ENCODE measurements at regions not wholly inside any gene's neighbourhood (a gene's known extent, or its start where the extent isn't known, plus 50 kb on each side); places are given as distances from the start of the nearest gene placed in this dataset.

DNA sequence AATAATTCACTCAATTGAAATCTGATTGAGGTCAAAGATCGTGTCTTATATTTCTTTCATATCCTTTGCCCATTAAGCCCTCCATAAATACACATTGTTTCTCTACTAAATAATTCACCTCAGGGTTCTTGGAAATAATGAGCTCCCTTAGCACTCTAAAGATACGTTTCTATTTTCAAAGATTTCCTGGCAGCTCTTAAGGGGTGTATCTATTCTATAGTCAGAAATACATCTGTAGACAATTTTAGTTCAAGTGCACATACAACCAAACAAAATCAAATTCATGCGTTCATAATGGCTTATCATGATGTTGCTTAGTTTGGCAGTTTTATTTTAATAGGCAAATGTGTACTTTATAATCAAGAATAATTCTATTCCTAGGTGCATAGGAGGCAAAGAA, 361.1 kb upstream of the DDHD1 start:
- no peaks in the 10 kb centered on the region for H3K36me3 Mint-ChIP-seq (ENCODE audit: low read depth)
- peaks cover 43% of the 10 kb centered on the region for H3K4me1 Mint-ChIP-seq (ENCODE audit: low read depth)
- no peak for DNase-seq (ENCODE audit: low spot score)
- H3K4me3 Mint-ChIP-seq (ENCODE audit: low read depth), result no peak overlapping the region
- intact Hi-C loops (cut with micrococcal nuclease), result loop anchor here (5.0 to 10.0 kb wide), 2 partner anchors 52 to 79 kb away; no protein-coding TSS in a partner anchor
- H3K27ac Mint-ChIP-seq, result no peak overlapping the region
- H3K9me3 Mint-ChIP-seq, result no peaks in the 10 kb centered on the region
- H3K27me3 Mint-ChIP-seq (ENCODE audit: low read depth), result no peaks in the 10 kb centered on the region

DNA sequence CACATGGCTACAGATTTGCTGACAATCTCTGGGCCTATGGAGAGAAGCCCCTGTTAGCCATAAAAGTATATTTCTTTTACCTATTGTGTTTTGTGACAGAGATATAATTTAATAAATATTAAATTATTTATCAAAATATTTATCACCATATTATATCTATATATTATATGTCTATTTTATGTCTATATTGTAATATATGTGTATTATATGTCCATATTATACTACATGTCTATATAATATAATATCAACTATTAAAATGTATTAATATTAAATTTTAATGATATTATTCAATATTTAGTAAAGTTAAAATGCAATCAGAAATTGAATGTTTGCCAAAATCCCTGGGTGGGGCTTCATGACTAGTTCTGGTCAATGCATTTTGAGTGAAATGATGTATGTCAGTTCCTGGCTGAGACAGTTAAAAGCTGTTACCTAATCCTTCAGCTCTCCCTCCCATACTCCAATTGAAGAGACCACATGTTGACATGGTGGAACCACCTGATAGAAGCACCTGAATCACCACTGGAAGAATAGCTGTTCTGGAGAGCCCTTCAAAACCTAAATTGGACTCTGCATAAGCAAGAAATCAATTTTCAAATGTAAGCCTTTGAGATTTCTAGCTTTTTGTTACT, 357.3 kb upstream of the DDHD1 start:
- Mint-ChIP-seq H3K9me3 (peaks cover 4% of the 10 kb centered on the region), H3K27ac (no peak overlapping the region), H3K36me3 (ENCODE audit: low read depth) (no peaks in the 10 kb centered on the region), H3K4me3 (ENCODE audit: low read depth) (no peak overlapping the region), H3K4me1 (ENCODE audit: low read depth) (peaks cover 23% of the 10 kb centered on the region), H3K27me3 (ENCODE audit: low read depth) (peaks cover 2% of the 10 kb centered on the region)
- intact Hi-C loops (cut with micrococcal nuclease), result loop anchor here (5.0 to 10.0 kb wide), 2 partner anchors 48 to 76 kb away; no protein-coding TSS in a partner anchor
- no peak for DNase-seq (ENCODE audit: low spot score)

DNA sequence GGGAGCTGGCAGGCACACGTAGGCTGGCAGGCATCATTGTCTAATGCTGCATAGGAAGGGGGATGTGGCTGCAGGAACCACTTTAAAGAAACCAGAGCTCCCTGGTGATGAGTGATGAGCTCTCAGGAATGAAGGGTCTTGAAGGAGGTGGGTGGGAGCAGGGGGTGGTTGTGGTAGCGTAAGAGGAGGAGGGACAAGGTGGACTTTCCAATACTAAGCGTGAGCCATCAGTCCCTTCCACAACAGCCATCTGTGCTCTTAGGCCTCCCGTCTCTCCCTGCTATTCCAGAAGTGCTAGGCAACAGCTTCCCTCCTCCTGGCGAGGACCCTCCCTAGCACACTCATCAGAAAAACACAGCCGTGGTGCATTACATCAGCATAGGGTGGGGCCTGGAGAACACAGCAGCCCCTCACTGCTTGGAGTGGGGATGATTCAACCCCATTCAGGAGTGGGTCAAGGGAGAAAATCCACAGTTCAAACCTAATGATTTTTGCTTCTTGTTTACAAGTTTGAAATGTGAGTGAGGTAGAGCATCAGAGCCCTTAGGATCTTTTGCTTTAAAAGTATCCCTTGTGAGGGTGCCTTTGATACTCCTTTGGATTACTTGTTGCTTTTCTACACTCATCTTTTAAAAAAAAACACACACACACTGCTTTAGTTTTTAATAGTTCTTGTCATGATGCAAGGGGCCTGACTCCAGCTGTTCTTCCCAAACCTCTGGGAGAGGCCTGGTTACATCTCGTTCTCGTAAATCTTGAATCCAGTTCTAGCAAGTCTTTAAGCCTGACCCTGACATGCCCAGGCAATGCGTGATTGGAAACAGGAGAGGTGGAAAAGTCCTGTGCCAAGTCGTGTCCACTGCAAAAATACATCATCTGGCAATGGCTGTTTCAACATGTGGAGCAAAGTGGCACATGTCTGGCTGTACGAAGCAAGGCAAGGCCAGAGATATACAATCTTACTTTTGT, 356.4 kb upstream of the DDHD1 start:
- Mint-ChIP-seq H3K36me3 (ENCODE audit: low read depth) (no peaks in the 10 kb centered on the region), H3K4me1 (ENCODE audit: low read depth) (peaks cover 21% of the 10 kb centered on the region), H3K27me3 (ENCODE audit: low read depth) (peaks cover 2% of the 10 kb centered on the region), H3K4me3 (ENCODE audit: low read depth) (no peak overlapping the region), H3K9me3 (peaks cover 8% of the 10 kb centered on the region), H3K27ac (no peak overlapping the region)
- intact Hi-C loops (cut with micrococcal nuclease), result loop anchor here (5.0 to 10.0 kb wide), 2 partner anchors 47 to 75 kb away; no protein-coding TSS in a partner anchor
- DNase-seq (ENCODE audit: low spot score), result no peak

DNA sequence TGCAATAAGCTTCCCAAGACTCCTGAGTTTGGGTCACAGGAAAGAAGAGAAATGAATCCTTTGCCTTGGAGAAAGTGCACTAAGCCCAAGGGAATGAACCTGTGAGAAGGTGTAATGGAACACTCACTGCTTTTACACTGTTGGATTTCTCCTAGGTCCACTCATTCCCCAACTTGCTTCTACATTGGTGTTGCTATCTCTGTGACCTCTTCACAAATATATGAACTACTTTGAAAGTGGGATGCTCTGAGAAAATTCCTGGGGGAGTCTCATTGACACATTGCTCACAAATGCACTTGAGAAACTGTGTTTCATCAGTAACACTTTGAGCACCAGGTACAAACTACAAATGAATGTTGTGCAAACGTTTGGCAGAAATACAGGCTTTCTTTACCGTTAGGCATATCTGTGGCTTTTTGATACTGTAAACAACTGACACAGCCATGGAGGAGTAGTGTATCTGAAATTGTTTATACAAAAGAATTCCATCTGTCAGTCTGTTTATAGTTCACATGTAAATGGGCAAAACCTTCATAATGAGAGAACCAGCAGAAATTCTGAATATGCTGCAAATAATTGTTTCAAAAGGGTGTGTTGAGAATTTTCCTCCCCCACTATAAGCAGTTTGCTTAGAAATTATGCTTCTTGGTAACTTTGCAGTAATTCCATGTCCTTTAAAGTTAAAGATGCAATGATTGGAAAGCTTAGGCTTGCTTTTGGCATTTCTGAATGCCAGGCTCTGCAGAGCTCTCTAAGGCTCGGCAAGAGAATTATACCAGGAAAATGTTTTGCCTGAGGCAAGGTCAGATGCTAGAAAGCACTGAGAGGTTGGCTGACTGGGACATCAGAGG, 348.5 kb upstream of the DDHD1 start:
- Mint-ChIP-seq H3K4me1 (ENCODE audit: low read depth) (no peaks in the 10 kb centered on the region), H3K4me3 (ENCODE audit: low read depth) (no peak overlapping the region), H3K27me3 (ENCODE audit: low read depth) (peaks cover 9% of the 10 kb centered on the region), H3K36me3 (ENCODE audit: low read depth) (no peaks in the 10 kb centered on the region), H3K27ac (no peak overlapping the region), H3K9me3 (peaks cover 29% of the 10 kb centered on the region)
- no peak for DNase-seq (ENCODE audit: low spot score)
- intact Hi-C loops (cut with micrococcal nuclease), result no loop called here

DNA sequence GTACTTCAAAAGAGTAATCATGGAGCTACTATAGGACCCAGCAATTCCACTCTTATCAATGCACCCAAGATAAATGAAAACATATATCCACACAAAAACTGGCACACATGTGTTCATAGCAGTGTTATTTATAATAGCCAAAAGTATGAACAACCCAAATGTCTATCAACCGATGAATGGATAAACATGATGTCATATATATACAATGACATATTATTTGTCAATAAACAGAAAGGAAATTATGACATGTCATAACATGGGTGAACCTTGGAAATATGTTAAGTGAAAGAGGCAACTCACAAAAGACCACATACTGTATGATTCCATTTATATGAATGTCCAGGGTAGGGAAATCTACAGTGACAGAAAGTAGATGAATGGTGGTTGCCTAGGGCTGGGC, 347.1 kb upstream of the DDHD1 start:
- DNase-seq (ENCODE audit: low spot score), result no peak
- peaks cover 9% of the 10 kb centered on the region for H3K27me3 Mint-ChIP-seq (ENCODE audit: low read depth)
- intact Hi-C loops (cut with micrococcal nuclease), result no loop called here
- no peaks in the 10 kb centered on the region for H3K36me3 Mint-ChIP-seq (ENCODE audit: low read depth)
- no peak overlapping the region for H3K4me3 Mint-ChIP-seq (ENCODE audit: low read depth)
- H3K27ac Mint-ChIP-seq, result no peak overlapping the region
- peaks cover 27% of the 10 kb centered on the region for H3K9me3 Mint-ChIP-seq
- H3K4me1 Mint-ChIP-seq (ENCODE audit: low read depth), result no peaks in the 10 kb centered on the region

DNA sequence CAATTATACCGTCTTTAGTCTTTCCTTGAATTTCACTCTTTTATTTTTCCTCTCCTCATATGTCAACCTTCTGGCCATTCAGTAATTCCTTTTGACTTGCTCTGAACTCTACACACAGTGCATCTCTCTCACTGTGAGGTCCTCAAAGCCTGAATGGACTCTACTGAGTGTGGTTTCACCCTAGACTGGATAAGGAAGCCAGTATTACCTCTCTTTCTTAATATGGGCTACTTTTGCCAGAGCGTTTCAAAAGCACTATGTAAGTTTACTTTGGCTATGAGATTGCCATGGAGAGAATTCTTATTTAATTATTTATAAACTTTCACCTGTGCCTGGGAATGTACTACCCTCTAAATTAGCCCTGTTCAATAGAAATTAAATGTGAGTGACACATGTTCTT, 343.5 kb upstream of the DDHD1 start:
- Mint-ChIP-seq H3K9me3 (peaks cover 6% of the 10 kb centered on the region), H3K4me3 (ENCODE audit: low read depth) (no peak overlapping the region), H3K4me1 (ENCODE audit: low read depth) (no peaks in the 10 kb centered on the region), H3K27me3 (ENCODE audit: low read depth) (peaks cover 9% of the 10 kb centered on the region), H3K27ac (no peak overlapping the region), H3K36me3 (ENCODE audit: low read depth) (no peaks in the 10 kb centered on the region)
- intact Hi-C loops (cut with micrococcal nuclease), result no loop called here
- DNase-seq (ENCODE audit: low spot score), result no peak

DNA sequence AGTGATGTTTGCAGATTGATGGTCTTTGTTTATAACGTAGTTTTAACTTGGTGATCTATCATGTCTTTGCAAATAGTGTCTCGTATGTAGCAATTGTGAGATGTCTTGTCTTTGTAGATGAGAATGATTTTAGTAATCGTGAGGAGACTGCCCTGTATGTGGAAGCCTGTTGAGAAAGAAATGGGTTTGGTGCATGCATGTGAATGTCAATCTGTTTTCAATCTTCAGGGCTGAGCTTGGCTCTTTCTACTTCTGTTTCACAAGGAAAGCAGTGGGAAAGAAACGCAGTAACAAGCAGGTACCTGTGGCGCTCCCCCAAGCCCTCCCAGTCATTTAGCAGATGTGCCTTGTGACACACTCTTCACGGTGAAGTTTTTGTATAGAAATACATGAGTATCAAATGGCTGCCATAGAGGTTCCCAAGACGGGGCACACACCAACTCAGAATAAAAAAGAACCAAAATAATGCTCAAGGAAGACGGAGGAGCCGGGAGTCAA, 342.8 kb upstream of the DDHD1 start:
- no peak overlapping the region for H3K4me3 Mint-ChIP-seq (ENCODE audit: low read depth)
- intact Hi-C loops (cut with micrococcal nuclease), result no loop called here
- no peak for DNase-seq (ENCODE audit: low spot score)
- peaks cover 6% of the 10 kb centered on the region for H3K9me3 Mint-ChIP-seq
- H3K27me3 Mint-ChIP-seq (ENCODE audit: low read depth), result peaks cover 12% of the 10 kb centered on the region
- H3K4me1 Mint-ChIP-seq (ENCODE audit: low read depth), result no peaks in the 10 kb centered on the region
- no peaks in the 10 kb centered on the region for H3K36me3 Mint-ChIP-seq (ENCODE audit: low read depth)
- no peak overlapping the region for H3K27ac Mint-ChIP-seq

DNA sequence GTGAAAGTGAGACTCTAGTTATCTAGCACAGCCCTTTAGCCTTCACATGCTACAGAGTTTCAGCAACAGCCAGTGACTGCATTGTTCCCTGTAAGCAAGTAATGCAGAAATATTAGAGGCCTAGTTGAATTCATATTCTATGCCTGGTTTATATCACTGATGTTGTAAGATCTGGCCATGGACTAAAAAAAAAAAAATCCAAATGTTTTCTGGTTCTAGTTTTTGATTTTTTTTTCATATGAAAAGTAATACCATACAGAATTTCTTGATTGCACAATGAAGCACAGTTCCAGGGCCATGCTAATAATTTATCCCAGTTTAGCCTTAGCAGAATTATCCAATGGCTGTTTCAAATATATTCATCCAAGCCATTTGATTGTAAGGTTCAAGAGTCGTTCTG, 341.5 kb upstream of the DDHD1 start:
- no peak overlapping the region for H3K4me3 Mint-ChIP-seq (ENCODE audit: low read depth)
- H3K27me3 Mint-ChIP-seq (ENCODE audit: low read depth), result peaks cover 12% of the 10 kb centered on the region
- DNase-seq (ENCODE audit: low spot score), result no peak
- H3K4me1 Mint-ChIP-seq (ENCODE audit: low read depth), result no peaks in the 10 kb centered on the region
- peaks cover 6% of the 10 kb centered on the region for H3K9me3 Mint-ChIP-seq
- no peak overlapping the region for H3K27ac Mint-ChIP-seq
- intact Hi-C loops (cut with micrococcal nuclease), result no loop called here
- no peaks in the 10 kb centered on the region for H3K36me3 Mint-ChIP-seq (ENCODE audit: low read depth)

DNA sequence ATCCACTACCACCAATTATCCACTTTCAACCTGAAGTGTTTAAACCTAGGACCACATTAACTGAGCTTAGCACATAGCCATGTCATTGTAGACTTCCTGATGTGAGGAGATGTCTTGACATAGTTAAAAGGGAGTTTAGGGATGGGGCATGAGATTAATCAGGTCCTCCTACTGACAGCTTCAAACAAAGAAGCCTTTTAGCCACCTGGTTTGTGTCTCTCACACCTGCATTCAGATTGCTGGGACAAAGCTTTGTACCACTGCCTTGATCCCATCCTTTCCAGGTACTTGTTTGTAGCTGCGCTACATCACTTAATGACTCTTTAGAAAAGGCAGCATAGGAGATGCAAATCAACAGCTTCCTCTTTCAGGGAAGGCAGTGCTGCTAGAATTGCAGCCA, 340.7 kb upstream of the DDHD1 start:
- Mint-ChIP-seq H3K27ac (no peak overlapping the region), H3K4me3 (ENCODE audit: low read depth) (no peak overlapping the region), H3K4me1 (ENCODE audit: low read depth) (no peaks in the 10 kb centered on the region), H3K27me3 (ENCODE audit: low read depth) (peaks cover 11% of the 10 kb centered on the region), H3K36me3 (ENCODE audit: low read depth) (no peaks in the 10 kb centered on the region), H3K9me3 (peaks cover 6% of the 10 kb centered on the region)
- intact Hi-C loops (cut with micrococcal nuclease), result no loop called here
- no peak for DNase-seq (ENCODE audit: low spot score)

DNA sequence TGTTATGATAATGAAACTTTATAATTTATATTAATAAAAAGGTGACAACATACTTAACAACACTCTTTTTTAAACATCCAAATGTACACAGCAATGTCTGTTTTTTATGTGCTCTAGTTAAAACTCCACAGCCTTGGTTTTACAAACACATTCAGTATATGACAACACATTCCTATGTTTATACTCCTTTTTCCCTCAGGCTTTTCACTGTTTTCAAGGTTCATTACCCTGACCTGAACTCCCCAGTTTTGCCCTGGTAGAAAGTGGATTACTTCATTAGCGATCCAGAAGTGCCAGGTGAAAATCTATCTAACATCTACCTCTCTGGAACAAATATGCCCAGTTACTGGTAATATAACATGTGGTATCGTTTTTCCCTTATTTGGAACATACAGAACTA, 340.2 kb upstream of the DDHD1 start:
- H3K36me3 Mint-ChIP-seq (ENCODE audit: low read depth), result no peaks in the 10 kb centered on the region
- intact Hi-C loops (cut with micrococcal nuclease), result no loop called here
- H3K4me1 Mint-ChIP-seq (ENCODE audit: low read depth), result no peaks in the 10 kb centered on the region
- no peak overlapping the region for H3K27ac Mint-ChIP-seq
- DNase-seq (ENCODE audit: low spot score), result no peak
- peaks cover 8% of the 10 kb centered on the region for H3K27me3 Mint-ChIP-seq (ENCODE audit: low read depth)
- no peak overlapping the region for H3K4me3 Mint-ChIP-seq (ENCODE audit: low read depth)
- peaks cover 6% of the 10 kb centered on the region for H3K9me3 Mint-ChIP-seq

DNA sequence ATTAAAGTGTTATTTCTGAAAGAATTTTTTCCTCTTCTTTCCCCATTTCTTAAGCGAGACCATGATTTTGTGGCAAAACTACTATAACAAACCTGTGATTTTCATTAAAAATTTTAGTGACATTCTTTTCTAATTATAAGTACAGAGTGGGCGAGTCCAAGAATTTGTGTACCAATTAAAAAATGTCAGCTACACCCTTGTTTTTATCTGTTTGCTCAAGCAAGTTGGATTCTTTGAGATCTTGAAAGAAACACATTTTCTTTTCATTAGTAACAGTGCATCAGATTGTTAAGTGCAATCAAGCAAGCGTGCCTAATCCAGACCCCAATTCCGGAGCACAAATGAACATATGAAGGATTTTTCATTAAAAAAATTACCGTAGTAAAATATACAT, 338.8 kb upstream of the DDHD1 start:
- DNase-seq (ENCODE audit: low spot score), result no peak
- Mint-ChIP-seq H3K9me3 (peaks cover 3% of the 10 kb centered on the region), H3K27me3 (ENCODE audit: low read depth) (peaks cover 5% of the 10 kb centered on the region), H3K4me3 (ENCODE audit: low read depth) (no peak overlapping the region), H3K36me3 (ENCODE audit: low read depth) (no peaks in the 10 kb centered on the region), H3K4me1 (ENCODE audit: low read depth) (no peaks in the 10 kb centered on the region), H3K27ac (no peak overlapping the region)
- intact Hi-C loops (cut with micrococcal nuclease), result no loop called here

DNA sequence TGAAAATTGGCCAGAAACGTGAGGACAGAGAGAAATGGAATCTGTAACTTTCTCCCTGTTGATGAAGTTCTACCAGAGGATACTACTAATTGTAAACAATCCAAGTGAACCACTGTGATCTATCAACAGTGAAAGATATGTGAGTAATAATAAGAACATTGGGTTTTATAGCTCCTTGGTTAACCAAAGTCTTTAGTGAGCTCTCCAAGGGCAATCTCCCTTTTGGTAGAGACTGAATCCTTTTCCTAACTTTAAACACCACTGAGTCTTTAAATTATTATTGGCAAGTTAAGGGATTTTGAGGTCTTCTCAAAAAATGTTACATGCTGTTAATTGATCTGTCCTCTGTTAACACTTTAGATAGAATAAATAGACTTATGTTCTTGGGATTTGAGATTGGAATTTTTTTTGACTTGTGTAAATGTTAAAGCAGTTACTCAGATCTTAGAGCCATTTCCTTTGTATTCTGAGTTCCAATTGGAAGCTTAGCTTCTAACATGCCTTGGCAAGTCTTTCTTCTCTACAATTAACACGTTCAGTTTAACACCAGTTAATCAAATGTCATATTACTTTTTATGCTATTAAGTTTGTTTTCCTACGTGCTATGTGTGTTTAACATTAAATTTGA, 338.2 kb upstream of the DDHD1 start:
- H3K9me3 Mint-ChIP-seq, result peaks cover under 1% of the 10 kb centered on the region
- no peak for DNase-seq (ENCODE audit: low spot score)
- no peak overlapping the region for H3K4me3 Mint-ChIP-seq (ENCODE audit: low read depth)
- intact Hi-C loops (cut with micrococcal nuclease), result no loop called here
- H3K36me3 Mint-ChIP-seq (ENCODE audit: low read depth), result no peaks in the 10 kb centered on the region
- H3K27me3 Mint-ChIP-seq (ENCODE audit: low read depth), result peaks cover 2% of the 10 kb centered on the region
- H3K4me1 Mint-ChIP-seq (ENCODE audit: low read depth), result no peaks in the 10 kb centered on the region
- no peak overlapping the region for H3K27ac Mint-ChIP-seq

Measured in activated T-helper 2 cell treated with anti-CD3 and anti-CD28 coated beads, Interferon-gamma antibody, Interleukin-2, Interleukin-4, amounts not matched to agents 10 μg/mL and 5 μg/mL and 100 μg/mL, durations not matched to agents 14 hours and 24 hours and 36 hours (primary cell).